Esophagus squamous epithelium (tissue), 5 donors: ENCODE measurements at regions not wholly inside any gene's neighbourhood (a gene's known extent, or its start where the extent isn't known, plus 50 kb on each side); places are given as distances from the start of the nearest gene placed in this dataset.
A peak's percentile ranks its signal among the peaks of the same experiment; 100 is the strongest.

Experiments used
- DNase-seq: peaks from one replicate; lab custom pipeline; 2025; lab: John Stamatoyannopoulos, UW
- H3K27ac ChIP-seq, 4 donors: fragments of 200-600 bp; sonication (generic); one replicate each; pipeline ENCODE4 v1.5.1; 2016 to 2019; ENCODE audit warnings: mild to moderate bottlenecking in 1 of 4
- H3K27me3 ChIP-seq, 4 donors: fragments of 200-600 bp; sonication (generic); 1 replicate in 3 of 4; 2 replicates in 1 of 4; pipeline versions ENCODE4 v1.5.1 to v1.6.0; 2017 to 2021; ENCODE audit warnings: antibody characterized with exemption in 1 of 4
- H3K36me3 ChIP-seq, 3 donors: fragments of 200-600 bp; sonication (generic); one replicate each; pipeline ENCODE4 v1.5.1; 2016 to 2019
- H3K4me1 ChIP-seq, 3 donors: fragments of 200-600 bp; sonication (generic); one replicate each; pipeline ENCODE4 v1.5.1; 2017 to 2019
- H3K4me3 ChIP-seq, 4 donors: fragments of 200-600 bp; sonication (generic); 1 replicate in 3 of 4; 2 replicates in 1 of 4; pipeline ENCODE4 v1.5.1; 2016 to 2019; ENCODE audit warnings: mild to moderate bottlenecking in 2 of 4, moderate library complexity in 1 of 4
- H3K9me3 ChIP-seq, 3 donors: fragments of 200-600 bp; sonication (generic); one replicate each; pipeline ENCODE4 v1.5.1; 2016 to 2019
- POLR2A ChIP-seq, 4 donors: fragments of 450-650 bp; IDR thresholded peaks; one replicate each; pipeline ENCODE4 v1.6.1; 2017; ENCODE audit warnings: antibody characterized with exemption in 4 of 4, mild to moderate bottlenecking in 4 of 4, moderate library complexity in 3 of 4
- WGBS, 2 donors: methylation state at CpG; one replicate each; pipeline ENCODE4 v1.1.5; 2018; 5-methylcytosine and 5-hydroxymethylcytosine counted together
- intact Hi-C: fragments of 100-400 bp; cut with DNase I; formaldehyde crosslinking; loops from one replicate; pipeline ENCODE4 v1.15.0; 2022
- TF ChIP-seq, protein P1 (sequence below), 6 experiments: fragments of 450-650 bp in 4 of 6; fragments of 200-600 bp in 2 of 6; sonication (generic) in 2 of 6; IDR thresholded peaks; one replicate each; pipeline ENCODE4 v1.5.1; 2016 to 2019; ENCODE audit warnings: antibody characterized with exemption in 6 of 6, mild to moderate bottlenecking in 4 of 6, moderate library complexity in 4 of 6
- donor health status: DM: yes; HTN: yes; CAD: no.

DNA sequence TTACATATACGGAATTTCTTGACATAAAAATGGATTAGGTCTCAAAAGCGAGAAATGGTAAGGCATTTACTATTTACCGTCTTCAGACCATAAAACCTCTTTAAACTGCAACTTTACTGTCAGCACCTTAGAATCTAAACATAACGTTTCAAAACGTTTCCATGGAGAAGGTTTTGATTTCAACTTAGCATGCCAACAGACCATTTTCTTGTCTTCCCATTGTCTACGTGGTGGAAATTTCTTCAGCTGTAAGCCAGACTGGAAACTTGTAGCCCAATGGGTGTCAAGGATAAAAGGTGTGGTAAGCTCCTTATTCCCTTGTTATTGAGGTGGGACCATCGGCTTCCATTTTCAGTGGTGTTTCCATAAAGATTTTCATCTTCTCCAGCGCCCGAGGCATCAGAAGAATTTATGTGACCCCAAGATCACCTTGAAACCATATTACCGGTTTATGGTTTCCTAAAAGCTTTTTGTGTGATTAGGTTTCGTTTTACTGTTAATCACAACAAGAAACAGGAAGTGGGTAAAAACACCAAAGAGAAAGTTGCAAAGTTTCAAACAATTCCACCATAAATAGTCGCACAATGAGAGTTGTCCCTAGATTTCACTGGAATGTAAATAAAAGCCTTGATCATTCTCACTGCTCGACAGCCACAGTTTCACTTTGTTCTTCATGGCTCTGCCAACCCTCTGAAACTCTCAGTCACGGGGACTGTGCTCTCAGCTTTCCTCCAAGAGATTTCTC, 63.0 kb upstream of the CD2AP start:
- TF ChIP-seq POLR2A (IDR thresholded peaks at IDR 0.05): no peak
- TF ChIP-seq, protein P1, sequence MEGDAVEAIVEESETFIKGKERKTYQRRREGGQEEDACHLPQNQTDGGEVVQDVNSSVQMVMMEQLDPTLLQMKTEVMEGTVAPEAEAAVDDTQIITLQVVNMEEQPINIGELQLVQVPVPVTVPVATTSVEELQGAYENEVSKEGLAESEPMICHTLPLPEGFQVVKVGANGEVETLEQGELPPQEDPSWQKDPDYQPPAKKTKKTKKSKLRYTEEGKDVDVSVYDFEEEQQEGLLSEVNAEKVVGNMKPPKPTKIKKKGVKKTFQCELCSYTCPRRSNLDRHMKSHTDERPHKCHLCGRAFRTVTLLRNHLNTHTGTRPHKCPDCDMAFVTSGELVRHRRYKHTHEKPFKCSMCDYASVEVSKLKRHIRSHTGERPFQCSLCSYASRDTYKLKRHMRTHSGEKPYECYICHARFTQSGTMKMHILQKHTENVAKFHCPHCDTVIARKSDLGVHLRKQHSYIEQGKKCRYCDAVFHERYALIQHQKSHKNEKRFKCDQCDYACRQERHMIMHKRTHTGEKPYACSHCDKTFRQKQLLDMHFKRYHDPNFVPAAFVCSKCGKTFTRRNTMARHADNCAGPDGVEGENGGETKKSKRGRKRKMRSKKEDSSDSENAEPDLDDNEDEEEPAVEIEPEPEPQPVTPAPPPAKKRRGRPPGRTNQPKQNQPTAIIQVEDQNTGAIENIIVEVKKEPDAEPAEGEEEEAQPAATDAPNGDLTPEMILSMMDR (IDR thresholded peaks at IDR 0.05): no peak
- WGBS, 2 donors: 6 to 10% methylated on average over 14 of the region's 14 CpGs
- no peak for DNase-seq
- Histone ChIP-seq H3K4me1 (peaks cover 0 to 20% (median 0%) of the 10 kb centered on the region in 3 donors), H3K4me3 (peak overlapping the region; percentile 31 to 64 (median 40)), H3K27ac (peak overlapping the region; percentile 25 to 58 (median 52)), H3K27me3 (no peaks in the 10 kb centered on the region), H3K9me3 (no peaks in the 10 kb centered on the region), H3K36me3 (no peaks in the 10 kb centered on the region)
- intact Hi-C loops: no loop called here

DNA sequence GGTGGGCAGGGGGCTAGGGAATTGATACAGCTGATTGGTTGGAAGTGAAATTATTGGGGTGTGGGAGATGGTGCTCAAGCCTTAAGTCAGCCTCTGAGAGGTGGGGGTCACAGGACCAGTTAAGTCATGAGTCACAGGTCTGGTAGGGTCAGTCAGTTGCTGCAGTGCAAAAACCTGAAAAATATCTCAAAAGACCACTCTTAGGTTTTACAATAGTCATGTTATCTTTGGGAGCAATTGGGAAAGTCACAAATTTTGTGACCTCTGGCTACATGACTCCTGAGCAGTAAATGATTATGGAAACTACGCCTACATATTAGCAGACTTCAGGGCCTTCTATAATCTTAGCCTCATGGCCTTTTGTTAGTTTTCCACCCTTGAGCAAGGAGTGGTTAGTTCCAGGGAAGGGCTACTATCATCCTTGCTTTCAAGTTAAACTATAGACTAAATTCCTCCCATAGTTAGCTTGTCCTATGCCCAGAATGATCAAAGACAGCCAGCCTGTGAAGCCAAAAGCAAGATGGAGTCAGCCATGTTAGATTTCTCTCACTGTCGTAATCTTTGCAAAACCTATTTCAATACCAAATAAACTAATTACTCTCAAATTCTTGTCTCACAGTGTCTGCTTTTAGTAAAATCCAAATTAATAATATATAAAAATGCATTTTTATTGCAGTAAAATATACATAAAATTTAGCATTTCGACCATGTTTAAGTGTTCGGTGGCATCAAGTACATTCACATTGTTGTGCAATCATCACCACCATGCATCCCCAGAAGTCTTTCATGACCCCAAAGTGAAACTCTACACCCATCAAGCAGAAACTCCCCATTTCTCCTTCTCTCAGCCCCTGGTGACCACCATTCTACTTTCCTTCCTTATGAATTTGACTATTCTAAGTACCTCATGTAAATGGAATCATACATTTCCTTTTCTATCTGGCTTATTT, 60.9 kb upstream of the CD2AP start:
- H3K27ac ChIP-seq: no peak overlapping the region

DNA sequence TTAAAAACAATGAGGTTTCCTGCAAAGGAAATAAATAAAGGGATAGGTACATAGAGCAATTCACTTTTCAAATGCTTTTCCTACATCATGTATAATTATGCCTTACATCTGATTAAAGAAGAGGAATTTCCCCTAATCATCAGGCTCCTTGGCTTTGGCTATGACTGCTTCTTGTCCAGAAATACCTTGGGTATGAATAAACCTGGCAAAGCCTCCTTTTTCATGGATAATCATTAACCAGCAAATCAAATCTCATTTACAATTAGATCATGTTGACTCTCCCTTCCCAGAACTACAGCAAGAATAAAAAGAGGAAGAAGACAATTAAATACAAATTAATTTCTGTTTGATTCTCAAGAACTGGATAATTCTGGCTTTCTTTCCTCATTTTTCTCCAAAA, 58.0 kb upstream of the CD2AP start:
- TF ChIP-seq POLR2A (IDR thresholded peaks at IDR 0.05): no peak
- TF ChIP-seq, protein P1 (IDR thresholded peaks at IDR 0.05): no peak
- Histone ChIP-seq H3K27me3 (no peaks in the 10 kb centered on the region), H3K36me3 (no peaks in the 10 kb centered on the region), H3K4me1 (peaks cover 0 to 9% (median 0%) of the 10 kb centered on the region in 3 donors), H3K27ac (no peak overlapping the region), H3K4me3 (no peak overlapping the region), H3K9me3 (no peaks in the 10 kb centered on the region)
- intact Hi-C loops: no loop called here
- DNase-seq: no peak

More for the DNA sequence above, 60.9 kb upstream of the CD2AP start:
- WGBS, 2 donors: 96 to 97% methylated on average over 4 of the region's 4 CpGs
- TF ChIP-seq, protein P1 (IDR thresholded peaks at IDR 0.05): no peak
- TF ChIP-seq POLR2A (IDR thresholded peaks at IDR 0.05): no peak
- no peak for DNase-seq
- H3K36me3 ChIP-seq: no peaks in the 10 kb centered on the region
- H3K4me1 ChIP-seq: peaks cover 0 to 20% (median 0%) of the 10 kb centered on the region in 3 donors
- no peaks in the 10 kb centered on the region for H3K27me3 ChIP-seq
- no peak overlapping the region for H3K4me3 ChIP-seq
- no peaks in the 10 kb centered on the region for H3K9me3 ChIP-seq
- intact Hi-C loops: no loop called here

DNA sequence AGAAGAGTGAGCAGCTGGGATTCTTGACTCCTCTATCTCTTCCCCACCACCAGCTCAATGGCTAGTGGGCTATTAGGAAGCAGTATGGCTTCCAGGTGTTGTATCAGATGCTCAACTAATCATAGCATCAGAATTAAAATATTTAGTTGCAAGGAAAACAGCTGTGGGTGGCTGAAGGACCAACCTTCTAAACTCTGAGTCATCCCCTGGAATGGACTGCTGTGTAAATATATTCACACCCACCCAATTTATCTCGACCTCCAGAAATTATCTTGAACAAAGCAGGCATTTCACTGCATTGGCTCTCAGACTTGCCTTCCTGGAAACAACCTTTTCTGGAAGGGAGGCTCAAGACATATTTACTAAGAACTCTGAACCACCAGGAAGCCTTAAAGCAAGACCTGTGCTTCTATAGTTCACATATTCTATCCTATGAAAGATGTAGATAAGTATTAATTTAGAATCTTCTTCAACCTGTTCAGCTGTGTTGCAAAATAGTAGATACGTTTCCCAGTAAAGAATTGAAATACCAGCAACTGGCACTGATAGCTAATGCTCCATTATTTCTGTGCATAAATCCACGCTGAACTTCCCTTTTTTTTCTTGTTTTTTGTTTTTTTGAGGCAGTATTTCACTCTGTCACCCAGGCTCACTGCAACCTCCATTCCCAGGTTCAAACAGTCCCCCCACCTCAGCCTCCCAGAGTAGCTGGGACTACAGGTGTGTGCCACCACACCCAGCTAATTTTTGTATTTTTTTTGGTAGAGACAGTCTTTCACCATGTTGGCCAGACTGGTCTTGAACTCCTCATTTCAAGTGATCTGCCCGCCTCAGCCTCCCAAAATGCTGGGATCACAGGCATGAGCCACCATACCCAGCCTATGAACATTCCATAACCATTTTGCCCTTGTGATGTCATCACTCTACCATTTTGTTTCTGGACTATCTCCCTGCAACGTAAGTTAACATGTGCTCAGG, 56.9 kb upstream of the CD2AP start:
- intact Hi-C loops: no loop called here
- WGBS, 2 donors: 66 to 74% methylated on average over 5 of the region's 5 CpGs
- no peak overlapping the region for H3K27ac ChIP-seq
- DNase-seq: no peak
- H3K4me1 ChIP-seq: no peaks in the 10 kb centered on the region
- H3K27me3 ChIP-seq: no peaks in the 10 kb centered on the region
- H3K4me3 ChIP-seq: no peak overlapping the region
- H3K36me3 ChIP-seq: no peaks in the 10 kb centered on the region
- H3K9me3 ChIP-seq: no peaks in the 10 kb centered on the region
- no peak for TF ChIP-seq POLR2A (IDR thresholded peaks at IDR 0.05)
- TF ChIP-seq, protein P1 (IDR thresholded peaks at IDR 0.05): no peak
